ENCODE measurements at regions not wholly inside any gene's neighbourhood (a gene's known extent, or its start where the extent isn't known, plus 50 kb on each side); places are given as distances from the start of the nearest gene placed in this dataset.

- TF ChIP-seq EP300 (IDR thresholded peaks at IDR 0.05; ENCODE audit: borderline replicate concordance) (no peak), REST (IDR thresholded peaks at IDR 0.05; ENCODE audit: low read depth) (no peak), TEAD4 (IDR thresholded peaks at IDR 0.05) (no peak), RAD21 (IDR thresholded peaks at IDR 0.05; ENCODE audit: low read depth) (no peak), CREB1 (IDR thresholded peaks at IDR 0.05; ENCODE audit: low read depth) (no peak), FOXM1 (IDR thresholded peaks at IDR 0.05; ENCODE audit: borderline replicate concordance, low read depth) (no peak), YY1 (IDR thresholded peaks at IDR 0.05; ENCODE audit: low read depth) (no peak), TAF1 (IDR thresholded peaks at IDR 0.05; ENCODE audit: low read depth) (no peak), NFIC (IDR thresholded peaks at IDR 0.05) (no peak), ZBTB7A (IDR thresholded peaks at IDR 0.05; ENCODE audit: low read depth) (no peak), CEBPB (IDR thresholded peaks at IDR 0.05) (no peak)
Observed at GRCh38 chr11:30174265-30175020, 56.4 kb upstream of the FSHB start.

Data from Ishikawa (cell line).